Neural cell (in vitro differentiated cells): ENCODE measurements at regions not wholly inside any gene's neighbourhood (a gene's known extent, or its start where the extent isn't known, plus 50 kb on each side); places are given as distances from the start of the nearest gene placed in this dataset.

Experiments
- H2AFZ ChIP-seq: fragments of 200-600, 300-800 bp; sonication (generic), shearing (Covaris generic); 2 replicates; pipeline ENCODE4 v1.6.0; 2014; ENCODE audit warnings: low read depth, mild to moderate bottlenecking, antibody characterized with exemption, low read length, moderate library complexity
- H3F3A ChIP-seq: fragments of 200-600 bp; shearing (Covaris generic); 2 replicates; pipeline ENCODE4 v1.6.1; 2016; ENCODE audit warnings: mild to moderate bottlenecking, moderate library complexity, mixed read lengths, antibody characterized with exemption, low read length; ENCODE audit not compliant: insufficient read depth, poor library complexity, severe bottlenecking
- H3K27ac ChIP-seq: fragments of 200-600, 300-800 bp; sonication (generic), shearing (Covaris generic); 2 replicates; pipeline ENCODE4 v1.5.1; 2014; ENCODE audit warnings: mild to moderate bottlenecking, low read length, moderate library complexity
- H3K27me3 ChIP-seq: fragments of 300-800, 200-600 bp; sonication (generic), shearing (Covaris generic); 2 replicates; pipeline ENCODE4 v1.6.0; 2014; ENCODE audit warnings: mild to moderate bottlenecking, low read depth, low read length, moderate library complexity; ENCODE audit not compliant: insufficient read depth
- H3K36me3 ChIP-seq: fragments of 300-800, 200-600 bp; sonication (generic), shearing (Covaris generic); 2 replicates; pipeline ENCODE4 v1.5.1; 2014; ENCODE audit warnings: mild to moderate bottlenecking, antibody characterized with exemption, low read length, moderate library complexity; ENCODE audit not compliant: insufficient read depth
- H3K4me2 ChIP-seq: fragments of 300-800, 200-600 bp; sonication (generic), shearing (Covaris generic); 2 replicates; pipeline ENCODE4 v1.6.0; 2014; ENCODE audit warnings: mild to moderate bottlenecking, low read length
- H3K4me3 ChIP-seq: fragments of 300-800, 200-600 bp; sonication (generic), shearing (Covaris generic); 2 replicates; pipeline ENCODE4 v1.5.1; 2014; ENCODE audit warnings: mild to moderate bottlenecking, low read length, moderate library complexity
- H3K79me2 ChIP-seq: fragments of 200-600 bp; shearing (Covaris generic); replicated peaks from 2 replicates; pipeline ENCODE4 v1.6.0; 2014; ENCODE audit warnings: mild to moderate bottlenecking, low read length, moderate library complexity; ENCODE audit not compliant: insufficient read depth
- H3K9ac ChIP-seq: fragments of 300-800, 200-600 bp; sonication (generic), shearing (Covaris generic); 2 replicates; pipeline ENCODE4 v1.6.1; 2016; ENCODE audit warnings: mild to moderate bottlenecking, low read length, mixed read lengths
- H3K9me2 ChIP-seq: fragments of 200-600 bp; shearing (Covaris generic); 2 replicates; pipeline ENCODE4 v1.6.1; 2016; ENCODE audit warnings: mild to moderate bottlenecking, low read length, mixed read lengths; ENCODE audit not compliant: insufficient read depth
- H3K9me3 ChIP-seq: fragments of 200-600, 300-800 bp; sonication (generic), shearing (Covaris generic); 2 replicates; pipeline ENCODE4 v1.6.1; 2016; ENCODE audit warnings: mild to moderate bottlenecking, mixed run types, low read length, moderate library complexity, mixed read lengths
- H4K20me1 ChIP-seq: fragments of 200-600 bp; shearing (Covaris generic); 2 replicates; pipeline ENCODE4 v1.6.1; 2016; ENCODE audit warnings: mild to moderate bottlenecking, mixed run types; ENCODE audit not compliant: insufficient read depth
- EP300 ChIP-seq: fragments of 450-650 bp; conservative IDR thresholded peaks from 2 replicates; pipeline ENCODE4 v1.6.1; 2014; ENCODE audit warnings: antibody characterized with exemption, mild to moderate bottlenecking, moderate library complexity; ENCODE audit not compliant: poor library complexity, severe bottlenecking
- EZH2 ChIP-seq: fragments of 200-600, 300-800 bp; shearing (Covaris generic), sonication (generic); IDR thresholded peaks from 2 replicates; pipeline ENCODE4 v1.6.1; 2014; ENCODE audit warnings: antibody characterized with exemption, low read length, borderline replicate concordance, mild to moderate bottlenecking; ENCODE audit not compliant: insufficient read depth, poor library complexity, severe bottlenecking
- MXI1 ChIP-seq: fragments of 450-650 bp; conservative IDR thresholded peaks from 2 replicates; pipeline ENCODE4 v1.6.1; 2014; ENCODE audit warnings: antibody characterized with exemption, mild to moderate bottlenecking; ENCODE audit not compliant: poor library complexity, severe bottlenecking
- POLR2AphosphoS5 ChIP-seq: IDR thresholded peaks from 2 replicates; pipeline ENCODE4 v1.6.1; 2012
- RAD21 ChIP-seq: fragments of 450-650 bp; conservative IDR thresholded peaks from 2 replicates; pipeline ENCODE4 v1.6.1; 2014; ENCODE audit warnings: antibody characterized with exemption, mild to moderate bottlenecking, moderate library complexity
- REST ChIP-seq: IDR thresholded peaks from 2 replicates; pipeline ENCODE4 v1.6.1; 2012; ENCODE audit warnings: borderline replicate concordance
- SMC3 ChIP-seq: fragments of 450-650 bp; conservative IDR thresholded peaks from 2 replicates; pipeline ENCODE4 v1.6.1; 2014; ENCODE audit warnings: antibody characterized with exemption, mild to moderate bottlenecking, moderate library complexity; ENCODE audit not compliant: poor library complexity
- TAF1 ChIP-seq: IDR thresholded peaks from 2 replicates; pipeline ENCODE4 v1.6.1; 2012; ENCODE audit warnings: low read depth
- TF ChIP-seq, protein P1 (sequence below): fragments of 450-650 bp; IDR thresholded peaks from 2 replicates; pipeline ENCODE4 v1.5.1; 2014; ENCODE audit warnings: antibody characterized with exemption, mild to moderate bottlenecking, moderate library complexity; ENCODE audit not compliant: poor library complexity, severe bottlenecking

GRCh38 chr16:18003033-18003432, 333.5 kb downstream of the NPIPA8 start:
- Histone ChIP-seq H3K9me2 (no peaks in the 10 kb centered on the region), H2AFZ (no peak overlapping the region), H3K9ac (no peak overlapping the region), H3K27me3 (no peaks in the 10 kb centered on the region), H3K4me2 (no peak overlapping the region), H3F3A (no peaks in the 10 kb centered on the region), H3K27ac (no peak overlapping the region), H3K79me2 (no peaks in the 10 kb centered on the region), H3K36me3 (no peaks in the 10 kb centered on the region), H4K20me1 (no peaks in the 10 kb centered on the region), H3K9me3 (no peaks in the 10 kb centered on the region), H3K4me3 (no peak overlapping the region)
- TF ChIP-seq REST = no peak
- no peak for TF ChIP-seq RAD21
- TF ChIP-seq EP300 = no peak
- TF ChIP-seq, protein P1, sequence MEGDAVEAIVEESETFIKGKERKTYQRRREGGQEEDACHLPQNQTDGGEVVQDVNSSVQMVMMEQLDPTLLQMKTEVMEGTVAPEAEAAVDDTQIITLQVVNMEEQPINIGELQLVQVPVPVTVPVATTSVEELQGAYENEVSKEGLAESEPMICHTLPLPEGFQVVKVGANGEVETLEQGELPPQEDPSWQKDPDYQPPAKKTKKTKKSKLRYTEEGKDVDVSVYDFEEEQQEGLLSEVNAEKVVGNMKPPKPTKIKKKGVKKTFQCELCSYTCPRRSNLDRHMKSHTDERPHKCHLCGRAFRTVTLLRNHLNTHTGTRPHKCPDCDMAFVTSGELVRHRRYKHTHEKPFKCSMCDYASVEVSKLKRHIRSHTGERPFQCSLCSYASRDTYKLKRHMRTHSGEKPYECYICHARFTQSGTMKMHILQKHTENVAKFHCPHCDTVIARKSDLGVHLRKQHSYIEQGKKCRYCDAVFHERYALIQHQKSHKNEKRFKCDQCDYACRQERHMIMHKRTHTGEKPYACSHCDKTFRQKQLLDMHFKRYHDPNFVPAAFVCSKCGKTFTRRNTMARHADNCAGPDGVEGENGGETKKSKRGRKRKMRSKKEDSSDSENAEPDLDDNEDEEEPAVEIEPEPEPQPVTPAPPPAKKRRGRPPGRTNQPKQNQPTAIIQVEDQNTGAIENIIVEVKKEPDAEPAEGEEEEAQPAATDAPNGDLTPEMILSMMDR = no peak
- no peak for TF ChIP-seq POLR2AphosphoS5
- no peak for TF ChIP-seq TAF1
- TF ChIP-seq SMC3 = no peak
- TF ChIP-seq MXI1 = no peak
- no peak for TF ChIP-seq EZH2

DNA sequence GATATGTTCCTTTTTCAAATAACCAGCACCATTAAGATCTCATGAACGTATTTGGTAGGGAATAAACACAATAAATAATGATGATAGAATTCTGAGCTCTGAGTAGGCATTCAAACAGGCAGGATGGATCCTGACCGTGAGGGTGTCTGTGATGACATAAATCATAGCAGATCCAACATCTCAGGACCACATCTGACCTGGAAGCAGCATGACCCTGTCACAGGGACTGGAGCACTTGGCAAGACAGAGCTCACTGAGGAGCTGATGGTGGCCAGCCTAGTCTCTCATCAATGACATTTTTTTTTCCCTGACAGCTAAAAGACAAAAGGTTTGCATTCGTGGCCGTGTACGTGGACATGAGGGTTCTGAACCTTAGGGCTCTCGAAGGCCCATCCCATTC, 337.5 kb downstream of the NPIPA8 start:
- Histone ChIP-seq H2AFZ (no peak overlapping the region), H4K20me1 (no peaks in the 10 kb centered on the region), H3K9me3 (no peaks in the 10 kb centered on the region), H3K36me3 (no peaks in the 10 kb centered on the region), H3K27ac (no peak overlapping the region), H3K79me2 (no peaks in the 10 kb centered on the region), H3K4me3 (no peak overlapping the region), H3K27me3 (no peaks in the 10 kb centered on the region), H3K4me2 (no peak overlapping the region), H3K9me2 (no peaks in the 10 kb centered on the region), H3F3A (no peaks in the 10 kb centered on the region), H3K9ac (no peak overlapping the region)
- TF ChIP-seq, protein P1 = no peak
- no peak for TF ChIP-seq POLR2AphosphoS5
